Activated gamma-delta T cell treated with Interleukin-2 at 50 U/mL for 16 hours (primary cell): ENCODE measurements at regions not wholly inside any gene's neighbourhood (a gene's known extent, or its start where the extent isn't known, plus 50 kb on each side); places are given as distances from the start of the nearest gene placed in this dataset.
"Not testable (repeated sequence)": the region's sequence is repeated elsewhere in the genome, so short reads cannot be mapped to it uniquely, and the experiment has no call there.

ENCODE experiments used
- DNase-seq: peaks from one replicate; pipeline ENCODE4 v3.0.0-alpha.2; 2020

GRCh38 chr6:104676679-104677078 lies 183.0 kb downstream of the HACE1 start:
- not testable (repeated sequence) for DNase-seq

GRCh38 chr6:104675161-104675560 lies 184.6 kb downstream of the HACE1 start:
- DNase-seq, result not testable (repeated sequence)

- not testable (repeated sequence) for DNase-seq
These were observed 186.6 kb downstream of the HACE1 start for GRCh38 chr6:104673078-104673477.

- DNase-seq, result not testable (repeated sequence)
These were observed 188.2 kb downstream of the HACE1 start for GRCh38 chr6:104671591-104671891.

GRCh38 chr6:104670834-104671590 lies 188.7 kb downstream of the HACE1 start:
- not testable (repeated sequence) for DNase-seq

- DNase-seq, result no peak
These were observed 190.2 kb downstream of the HACE1 start for GRCh38 chr6:104669483-104669882.

- DNase-seq, result no peak
These were observed 203.5 kb downstream of the HACE1 start for GRCh38 chr6:104656235-104656634.

- no peak for DNase-seq
These were observed 205.9 kb downstream of the HACE1 start for GRCh38 chr6:104653781-104654180.

- no peak for DNase-seq
These were observed 211.4 kb downstream of the HACE1 start for GRCh38 chr6:104648347-104648746.

GRCh38 chr6:104644848-104645247 lies 214.9 kb downstream of the HACE1 start:
- DNase-seq, result no peak

- no peak for DNase-seq
These were observed 216.8 kb downstream of the HACE1 start for GRCh38 chr6:104642871-104643270.

- no peak for DNase-seq
These were observed 219.0 kb downstream of the HACE1 start for GRCh38 chr6:104640761-104641160.

- DNase-seq, result no peak
These were observed 219.5 kb downstream of the HACE1 start for GRCh38 chr6:104640150-104640700.

GRCh38 chr6:104639668-104640067 lies 220.1 kb downstream of the HACE1 start:
- no peak for DNase-seq

GRCh38 chr6:104638841-104639290 lies 220.9 kb downstream of the HACE1 start:
- DNase-seq, result no peak

- no peak for DNase-seq
These were observed 226.6 kb downstream of the HACE1 start for GRCh38 chr6:104633125-104633524.

- DNase-seq, result no peak
These were observed 227.1 kb downstream of the HACE1 start for GRCh38 chr6:104632588-104632987.

GRCh38 chr6:104630955-104631354 lies 228.8 kb downstream of the HACE1 start:
- DNase-seq, result no peak

- DNase-seq, result no peak
These were observed 229.2 kb downstream of the HACE1 start for GRCh38 chr6:104630522-104630921.

- no peak for DNase-seq
These were observed 229.9 kb downstream of the HACE1 start for GRCh38 chr6:104629826-104630225.

- DNase-seq, result no peak
These were observed 234.2 kb downstream of the HACE1 start for GRCh38 chr6:104625536-104625935.

GRCh38 chr6:104623052-104623690 lies 236.5 kb downstream of the HACE1 start:
- DNase-seq, result no peak

GRCh38 chr6:104621396-104621795 lies 238.3 kb downstream of the HACE1 start:
- no peak for DNase-seq

GRCh38 chr6:104617591-104617990 lies 242.1 kb downstream of the HACE1 start:
- DNase-seq, result no peak
